Astrocyte of the cerebellum (primary cell): ENCODE measurements at regions not wholly inside any gene's neighbourhood (a gene's known extent, or its start where the extent isn't known, plus 50 kb on each side); places are given as distances from the start of the nearest gene placed in this dataset.

Source experiments
- DNase-seq: peaks from one replicate; pipeline ENCODE4 v3.0.0-alpha.2; 2011; ENCODE audit warnings: low read depth
- H3K4me3 ChIP-seq: 2 replicates; pipeline ENCODE4 v1.5.1; 2011; ENCODE audit warnings: mild to moderate bottlenecking, low read depth, low read length, moderate library complexity
- CTCF ChIP-seq: IDR thresholded peaks from 2 replicates; pipeline ENCODE4 v1.5.1; 2012; ENCODE audit warnings: low read length, low read depth, moderate library complexity, mild to moderate bottlenecking; ENCODE audit errors: missing control alignments
- in situ Hi-C: cut with HindIII; loops from 2 replicates; pipeline ENCODE4 v1.10.0; 2017; ENCODE audit warnings: low sequenced_read_pairs

- in situ Hi-C loops = no loop called here
- H3K4me3 ChIP-seq = no peak overlapping the region
- TF ChIP-seq CTCF = no peak
- no peak for DNase-seq
Observed at GRCh38 chr3:176740906-176741663, 456.2 kb downstream of the TBL1XR1 start.

- DNase-seq = no peak
- no peak overlapping the region for H3K4me3 ChIP-seq
- TF ChIP-seq CTCF = no peak
- in situ Hi-C loops = no loop called here
Observed at GRCh38 chr3:176739159-176739558, 458.1 kb downstream of the TBL1XR1 start.

GRCh38 chr3:176737480-176738110, 459.7 kb downstream of the TBL1XR1 start:
- in situ Hi-C loops = no loop called here
- TF ChIP-seq CTCF = no peak
- H3K4me3 ChIP-seq = no peak overlapping the region
- DNase-seq = no peak

- in situ Hi-C loops = no loop called here
- H3K4me3 ChIP-seq = no peak overlapping the region
- no peak for DNase-seq
- no peak for TF ChIP-seq CTCF
Observed at GRCh38 chr3:176734146-176734545, 463.1 kb downstream of the TBL1XR1 start.

GRCh38 chr3:176724394-176724759, 472.9 kb downstream of the TBL1XR1 start:
- in situ Hi-C loops = no loop called here
- TF ChIP-seq CTCF = no peak
- no peak overlapping the region for H3K4me3 ChIP-seq
- no peak for DNase-seq

- in situ Hi-C loops = no loop called here
- no peak for DNase-seq
Observed at GRCh38 chr3:176723758-176724393, 473.4 kb downstream of the TBL1XR1 start.

More at GRCh38 chr3:176723758-176724393, 473.4 kb downstream of the TBL1XR1 start:
- no peak for TF ChIP-seq CTCF
- no peak overlapping the region for H3K4me3 ChIP-seq
